ENCODE measurements at regions not wholly inside any gene's neighbourhood (a gene's known extent, or its start where the extent isn't known, plus 50 kb on each side); places are given as distances from the start of the nearest gene placed in this dataset.

GRCh38 chr1:30648408-30649000, 74.9 kb downstream of the MATN1 start:
- ATAC-seq = no peak
- ChIA-PET CTCF (no interaction called here), POLR2A (no interaction called here)
- no peak overlapping the region for H3K4me2 ChIP-seq
- TF ChIP-seq, protein P1, sequence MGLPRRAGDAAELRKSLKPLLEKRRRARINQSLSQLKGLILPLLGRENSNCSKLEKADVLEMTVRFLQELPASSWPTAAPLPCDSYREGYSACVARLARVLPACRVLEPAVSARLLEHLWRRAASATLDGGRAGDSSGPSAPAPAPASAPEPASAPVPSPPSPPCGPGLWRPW (IDR thresholded peaks at IDR 0.05) = no peak
- TF ChIP-seq MAZ (IDR thresholded peaks at IDR 0.05; ENCODE audit: borderline replicate concordance, low read depth, low read length) (no peak), ZSCAN20 (CRISPR knock-in tag; IDR thresholded peaks at IDR 0.05) (no peak), RCOR1 (IDR thresholded peaks at IDR 0.05; ENCODE audit: low read depth, low read length) (no peak), KDM1A (IDR thresholded peaks at IDR 0.05; ENCODE audit: low read depth) (no peak), MAFK (IDR thresholded peaks at IDR 0.05; ENCODE audit: partially characterized antibody) (no peak), GATA3 (IDR thresholded peaks at IDR 0.05; ENCODE audit: borderline replicate concordance) (no peak), CEBPB (IDR thresholded peaks at IDR 0.05) (no peak), RFX5 (IDR thresholded peaks at IDR 0.05) (no peak), EHF (CRISPR knock-in tag; IDR thresholded peaks at IDR 0.05) (no peak), BHLHE40 (IDR thresholded peaks at IDR 0.05; ENCODE audit: low read depth, low read length) (no peak), REST (IDR thresholded peaks at IDR 0.05) (no peak), CBX2 (IDR thresholded peaks at IDR 0.05; ENCODE audit: borderline replicate concordance, low read depth) (no peak), CHD2 (IDR thresholded peaks at IDR 0.05; ENCODE audit: low read length, partially characterized antibody) (no peak), ELK1 (IDR thresholded peaks at IDR 0.05; ENCODE audit: low read depth, low read length) (no peak), KDM5A (IDR thresholded peaks at IDR 0.05) (no peak), E2F6 (IDR thresholded peaks at IDR 0.05; ENCODE audit: borderline replicate concordance, low read depth) (no peak), ZFP36 (IDR thresholded peaks at IDR 0.05; ENCODE audit: borderline replicate concordance, partially characterized antibody) (no peak)
- TF ChIP-seq, protein P2, sequence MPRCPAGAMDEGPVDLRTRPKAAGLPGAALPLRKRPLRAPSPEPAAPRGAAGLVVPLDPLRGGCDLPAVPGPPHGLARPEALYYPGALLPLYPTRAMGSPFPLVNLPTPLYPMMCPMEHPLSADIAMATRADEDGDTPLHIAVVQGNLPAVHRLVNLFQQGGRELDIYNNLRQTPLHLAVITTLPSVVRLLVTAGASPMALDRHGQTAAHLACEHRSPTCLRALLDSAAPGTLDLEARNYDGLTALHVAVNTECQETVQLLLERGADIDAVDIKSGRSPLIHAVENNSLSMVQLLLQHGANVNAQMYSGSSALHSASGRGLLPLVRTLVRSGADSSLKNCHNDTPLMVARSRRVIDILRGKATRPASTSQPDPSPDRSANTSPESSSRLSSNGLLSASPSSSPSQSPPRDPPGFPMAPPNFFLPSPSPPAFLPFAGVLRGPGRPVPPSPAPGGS (IDR thresholded peaks at IDR 0.05) = no peak
- TF ChIP-seq, protein P3, sequence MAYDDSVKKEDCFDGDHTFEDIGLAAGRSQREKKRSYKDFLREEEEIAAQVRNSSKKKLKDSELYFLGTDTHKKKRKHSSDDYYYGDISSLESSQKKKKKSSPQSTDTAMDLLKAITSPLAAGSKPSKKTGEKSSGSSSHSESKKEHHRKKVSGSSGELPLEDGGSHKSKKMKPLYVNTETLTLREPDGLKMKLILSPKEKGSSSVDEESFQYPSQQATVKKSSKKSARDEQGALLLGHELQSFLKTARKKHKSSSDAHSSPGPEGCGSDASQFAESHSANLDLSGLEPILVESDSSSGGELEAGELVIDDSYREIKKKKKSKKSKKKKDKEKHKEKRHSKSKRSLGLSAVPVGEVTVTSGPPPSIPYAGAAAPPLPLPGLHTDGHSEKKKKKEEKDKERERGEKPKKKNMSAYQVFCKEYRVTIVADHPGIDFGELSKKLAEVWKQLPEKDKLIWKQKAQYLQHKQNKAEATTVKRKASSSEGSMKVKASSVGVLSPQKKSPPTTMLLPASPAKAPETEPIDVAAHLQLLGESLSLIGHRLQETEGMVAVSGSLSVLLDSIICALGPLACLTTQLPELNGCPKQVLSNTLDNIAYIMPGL (CRISPR knock-in tag; IDR thresholded peaks at IDR 0.05; ENCODE audit: borderline replicate concordance) = no peak
- H3K4me3 ChIP-seq = no peak overlapping the region
- DNase-seq (ENCODE audit: low read depth in 1 of 2, low spot score in 1 of 2) = no peak
- WGBS (ENCODE audit: missing lambda C conversion rate) = 49% methylated on average over 9 of the region's 9 CpGs
- no peak overlapping the region for H3K27ac ChIP-seq
- FAIRE-seq = no peak
- H3K4me1 ChIP-seq = no peaks in the 10 kb centered on the region
- H3K9me3 ChIP-seq = no peaks in the 10 kb centered on the region
